ENCODE measurements at regions not wholly inside any gene's neighbourhood (a gene's known extent, or its start where the extent isn't known, plus 50 kb on each side); places are given as distances from the start of the nearest gene placed in this dataset.

GRCh38 chr9:17018540-17019196, 116.2 kb upstream of the CNTLN start:
- no peak for DNase-seq (ENCODE audit: low spot score)

DNA sequence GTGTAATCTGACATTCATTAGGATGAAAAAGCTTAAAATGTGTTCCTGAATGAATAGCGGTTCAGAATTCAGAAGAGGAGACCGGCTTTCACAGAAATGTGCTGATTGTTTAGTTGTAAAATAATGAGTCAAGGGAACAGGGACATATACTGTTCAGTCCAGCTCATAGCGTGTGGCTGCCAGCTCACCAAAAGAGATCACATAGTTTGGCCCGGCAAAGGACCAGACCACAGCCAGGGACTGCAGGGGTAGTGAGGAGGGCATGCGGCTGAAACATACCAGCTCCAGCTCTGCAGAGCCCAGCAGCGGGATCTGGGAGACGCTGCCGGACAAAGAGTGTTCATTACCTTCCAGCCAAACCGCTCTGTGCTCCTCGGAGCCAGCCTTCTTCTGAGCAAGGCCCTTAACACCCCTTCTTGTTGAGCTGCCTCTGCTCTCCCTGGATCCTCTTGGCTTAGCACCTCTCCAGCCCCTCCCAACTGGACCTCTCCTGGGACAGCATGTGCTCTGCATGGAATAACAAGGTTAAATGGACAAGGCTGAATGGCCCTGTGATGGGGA, 116.8 kb upstream of the CNTLN start:
- no peak for DNase-seq (ENCODE audit: low spot score)

DNA sequence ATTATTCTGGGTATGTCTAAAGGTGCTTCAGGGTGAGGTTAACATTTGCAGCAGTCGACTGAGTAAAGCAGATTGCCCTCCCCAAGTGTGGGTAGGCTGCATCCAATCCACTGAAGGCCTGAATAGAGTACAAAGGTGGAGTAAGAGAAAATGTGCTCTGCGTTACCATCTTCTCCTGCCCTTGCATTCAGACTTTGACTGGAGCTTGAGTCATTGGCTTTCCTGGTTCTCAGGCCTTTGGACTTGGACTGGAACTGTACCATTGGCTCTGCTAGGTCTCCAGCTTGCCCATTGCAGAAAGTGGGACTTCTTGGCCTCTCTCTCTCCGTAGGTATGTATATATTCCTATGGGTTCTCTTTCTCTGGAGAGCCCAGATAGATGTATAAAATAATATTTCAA, 120.9 kb upstream of the CNTLN start:
- DNase-seq (ENCODE audit: low spot score): no peak

DNA sequence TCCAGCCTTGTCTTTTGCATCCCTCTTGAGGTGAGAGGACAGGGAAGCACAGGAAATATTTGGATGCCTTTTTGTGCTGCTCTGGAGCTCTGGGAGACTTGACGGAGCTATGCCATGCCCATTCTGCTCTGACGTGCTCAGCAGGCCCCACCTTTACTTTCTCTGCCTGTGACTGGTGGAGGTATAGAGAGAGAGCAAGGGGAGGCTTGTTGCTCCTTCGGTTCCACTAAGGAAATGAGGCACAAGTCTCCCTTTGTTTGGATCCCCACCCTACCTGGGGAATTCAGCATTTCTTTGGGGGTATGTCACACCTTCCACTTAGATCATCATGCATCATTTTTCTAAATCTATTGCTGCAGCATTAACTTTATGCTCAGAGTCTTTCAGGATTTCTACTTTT, 121.8 kb upstream of the CNTLN start:
- no peak for DNase-seq (ENCODE audit: low spot score)

- DNase-seq (ENCODE audit: low spot score): no peak
These were observed 123.0 kb upstream of the CNTLN start for GRCh38 chr9:17011880-17012279.

DNA sequence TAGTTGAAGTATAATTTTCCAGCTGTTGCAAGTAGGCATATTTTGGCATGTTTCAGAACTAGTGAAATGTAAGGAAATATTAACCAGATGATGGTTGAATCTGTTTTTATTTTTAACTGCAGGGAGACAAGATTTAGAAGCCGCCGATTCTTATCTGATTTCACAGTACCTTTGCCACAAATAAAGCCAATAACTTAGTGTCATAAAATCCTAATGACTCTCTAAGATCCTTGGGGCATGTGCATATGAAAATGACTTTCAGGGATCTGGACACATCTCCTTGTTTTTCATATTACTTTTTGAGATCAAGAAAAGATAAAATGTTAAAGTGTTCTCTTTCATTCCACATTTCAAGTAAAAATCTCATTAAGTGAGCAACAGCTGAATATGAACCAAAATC, 125.8 kb upstream of the CNTLN start:
- no peak for DNase-seq (ENCODE audit: low spot score)

- no peak for DNase-seq (ENCODE audit: low spot score)
These were observed 129.6 kb upstream of the CNTLN start for GRCh38 chr9:17005056-17005823.

DNA sequence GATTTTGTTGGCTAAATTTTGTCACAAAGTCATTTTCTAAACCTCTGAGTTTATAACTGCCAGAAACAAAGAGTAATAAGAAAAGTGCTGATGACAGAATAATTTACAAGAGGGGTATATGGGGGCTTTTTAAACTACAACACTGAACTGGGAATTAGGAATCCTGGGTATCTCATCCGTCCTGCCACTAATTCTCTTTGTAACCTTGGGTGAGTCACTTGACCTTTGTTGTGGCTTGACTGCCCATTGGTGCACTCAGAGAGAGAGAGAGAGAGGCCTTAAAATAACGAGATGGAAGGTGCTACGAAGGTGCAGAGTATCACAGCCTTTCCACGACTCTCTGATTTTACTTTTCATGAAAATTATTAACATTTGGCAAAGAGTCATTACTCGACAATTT, 130.3 kb upstream of the CNTLN start:
- no peak for DNase-seq (ENCODE audit: low spot score)

- no peak for DNase-seq (ENCODE audit: low spot score)
These were observed 131.1 kb upstream of the CNTLN start for GRCh38 chr9:17003576-17004240.

GRCh38 chr9:16996901-16997491, 126.5 kb upstream of the BNC2 start:
- no peak for DNase-seq (ENCODE audit: low spot score)

GRCh38 chr9:16992138-16992537, 121.7 kb upstream of the BNC2 start:
- DNase-seq (ENCODE audit: low spot score): no peak

- DNase-seq (ENCODE audit: low spot score): no peak
These were observed 116.6 kb upstream of the BNC2 start for GRCh38 chr9:16987026-16987425.

GRCh38 chr9:16986556-16986955, 116.1 kb upstream of the BNC2 start:
- no peak for DNase-seq (ENCODE audit: low spot score)

DNA sequence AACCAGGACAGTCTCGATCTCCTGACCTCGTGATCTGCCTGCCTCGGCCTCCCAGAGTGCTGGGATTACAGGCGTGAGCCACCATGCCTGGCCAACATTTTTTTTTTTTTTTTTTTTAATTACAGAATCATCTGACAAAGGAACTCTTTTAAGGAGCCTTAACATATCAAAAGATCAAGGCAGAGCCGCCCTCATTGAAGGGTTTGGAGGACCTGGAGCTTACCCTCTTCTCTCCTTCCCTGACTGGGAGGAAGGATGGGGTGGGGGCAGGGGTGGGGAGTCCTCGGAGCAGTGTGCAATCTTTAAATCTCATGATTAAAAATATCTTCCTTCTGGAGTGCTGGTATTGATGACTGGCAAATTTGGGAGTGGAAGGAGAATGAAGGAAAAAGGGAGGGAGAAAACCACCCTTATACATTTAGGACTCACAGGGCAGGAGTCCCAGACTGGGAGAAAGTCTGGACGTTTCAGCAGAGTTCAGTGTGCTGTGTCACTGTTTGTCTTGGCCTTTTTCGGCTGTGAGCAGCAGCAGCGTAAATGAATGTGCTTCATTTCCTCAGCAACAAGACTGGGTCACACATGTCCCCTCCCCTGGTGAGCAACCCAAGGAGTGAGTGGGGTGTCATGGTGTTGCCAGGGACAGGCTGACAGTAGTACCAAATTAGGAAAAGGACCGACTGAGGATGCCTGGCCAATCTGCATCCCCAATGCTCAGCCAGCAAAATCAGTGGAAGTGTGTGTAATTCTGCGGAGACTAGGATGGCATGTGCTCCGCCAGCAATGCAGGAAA, 115.3 kb upstream of the BNC2 start:
- DNase-seq (ENCODE audit: low spot score): no peak

DNA sequence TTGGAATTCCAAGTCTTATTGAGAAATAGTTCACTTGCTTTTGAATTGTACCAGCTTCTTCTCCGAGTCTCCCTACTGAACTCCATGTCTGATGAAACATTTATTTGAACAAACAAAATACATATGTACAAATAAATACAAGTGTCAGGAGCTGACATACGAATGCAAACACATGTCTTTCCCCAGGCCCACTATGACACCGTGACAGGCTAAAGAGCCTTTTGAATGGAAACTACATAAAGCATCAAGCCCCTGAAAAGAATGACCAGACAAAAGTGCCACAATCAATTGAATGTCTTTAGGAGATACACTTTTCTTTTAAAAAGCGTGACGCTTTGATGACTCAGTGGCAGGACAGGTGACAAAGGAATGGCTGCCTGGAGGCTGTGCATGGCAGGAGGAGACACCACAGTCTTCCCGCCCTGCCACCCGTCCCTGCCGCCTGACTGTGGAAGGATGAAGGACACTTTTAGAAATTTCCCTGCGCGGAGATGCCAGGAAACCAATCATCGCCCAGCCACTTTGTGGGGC, 112.4 kb upstream of the BNC2 start:
- DNase-seq (ENCODE audit: low spot score): no peak

- no peak for DNase-seq (ENCODE audit: low spot score)
These were observed 106.0 kb upstream of the BNC2 start for GRCh38 chr9:16976427-16976826.

DNA sequence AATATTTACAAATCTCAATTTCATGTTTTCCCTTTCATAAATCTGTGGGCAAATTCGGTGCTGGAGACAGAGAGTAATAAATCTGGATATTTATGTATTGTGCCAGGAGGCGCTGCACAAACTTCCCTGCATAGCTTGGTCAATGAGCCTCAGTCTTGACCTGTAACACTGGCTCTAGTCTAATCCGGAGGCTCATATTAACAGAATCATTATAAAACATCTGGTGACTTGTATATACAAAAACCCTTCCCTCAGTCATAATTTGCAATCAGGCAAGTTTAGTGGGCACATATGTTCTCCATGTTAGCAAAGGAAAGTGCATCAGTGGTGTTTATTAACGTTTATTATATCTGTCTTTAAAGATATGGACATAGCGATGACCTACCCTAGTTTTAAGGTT, 104.0 kb upstream of the BNC2 start:
- no peak for DNase-seq (ENCODE audit: low spot score)

- DNase-seq (ENCODE audit: low spot score): no peak
These were observed 99.9 kb upstream of the BNC2 start for GRCh38 chr9:16970321-16970720.

- no peak for DNase-seq (ENCODE audit: low spot score)
These were observed 93.8 kb upstream of the BNC2 start for GRCh38 chr9:16964228-16964627.

DNA sequence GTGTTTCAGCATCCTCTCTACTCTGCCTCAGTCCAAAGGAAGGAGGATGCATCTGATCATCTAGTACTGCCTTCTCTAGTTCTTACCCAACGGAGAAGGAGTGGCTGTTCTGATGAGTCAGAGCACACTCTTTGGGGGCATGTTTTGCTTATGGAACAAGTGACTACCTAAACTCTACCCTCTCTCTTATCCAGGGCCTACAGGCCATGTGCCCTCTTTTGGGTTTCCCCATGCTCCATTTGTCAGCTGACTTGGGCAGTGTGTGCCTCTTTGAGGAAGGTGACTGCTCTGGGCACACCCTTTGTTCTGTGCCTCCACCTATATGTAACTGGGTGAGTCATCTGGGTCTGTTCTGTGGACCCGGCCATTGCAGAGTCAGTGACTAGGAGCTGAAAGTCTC, 89.6 kb upstream of the BNC2 start:
- DNase-seq (ENCODE audit: low spot score): no peak

DNA sequence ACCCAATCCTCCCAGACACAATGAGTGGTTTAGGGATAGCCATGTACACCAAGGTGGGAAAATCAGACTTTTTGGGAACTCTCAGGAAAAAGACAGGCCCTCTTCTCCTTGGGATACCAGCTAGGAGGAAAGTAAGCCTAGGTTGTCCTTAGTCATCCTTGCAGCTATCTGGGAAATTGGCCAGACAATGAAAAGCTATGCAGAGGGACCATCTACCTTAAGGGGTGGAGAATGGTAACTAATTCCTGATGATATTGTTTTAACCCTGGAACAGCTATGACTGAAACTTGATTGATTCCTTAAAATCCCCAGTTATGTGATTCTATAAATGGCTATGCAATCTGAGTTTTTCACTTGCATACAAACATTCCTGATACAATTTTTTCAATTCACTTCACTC, 88.9 kb upstream of the BNC2 start:
- DNase-seq (ENCODE audit: low spot score): no peak

GRCh38 chr9:16954040-16954439, 83.6 kb upstream of the BNC2 start:
- no peak for DNase-seq (ENCODE audit: low spot score)
